ENCODE measurements at regions not wholly inside any gene's neighbourhood (a gene's known extent, or its start where the extent isn't known, plus 50 kb on each side); places are given as distances from the start of the nearest gene placed in this dataset.
"Not testable (repeated sequence)": the region's sequence is repeated elsewhere in the genome, so short reads cannot be mapped to it uniquely, and the experiment has no call there.

DNA sequence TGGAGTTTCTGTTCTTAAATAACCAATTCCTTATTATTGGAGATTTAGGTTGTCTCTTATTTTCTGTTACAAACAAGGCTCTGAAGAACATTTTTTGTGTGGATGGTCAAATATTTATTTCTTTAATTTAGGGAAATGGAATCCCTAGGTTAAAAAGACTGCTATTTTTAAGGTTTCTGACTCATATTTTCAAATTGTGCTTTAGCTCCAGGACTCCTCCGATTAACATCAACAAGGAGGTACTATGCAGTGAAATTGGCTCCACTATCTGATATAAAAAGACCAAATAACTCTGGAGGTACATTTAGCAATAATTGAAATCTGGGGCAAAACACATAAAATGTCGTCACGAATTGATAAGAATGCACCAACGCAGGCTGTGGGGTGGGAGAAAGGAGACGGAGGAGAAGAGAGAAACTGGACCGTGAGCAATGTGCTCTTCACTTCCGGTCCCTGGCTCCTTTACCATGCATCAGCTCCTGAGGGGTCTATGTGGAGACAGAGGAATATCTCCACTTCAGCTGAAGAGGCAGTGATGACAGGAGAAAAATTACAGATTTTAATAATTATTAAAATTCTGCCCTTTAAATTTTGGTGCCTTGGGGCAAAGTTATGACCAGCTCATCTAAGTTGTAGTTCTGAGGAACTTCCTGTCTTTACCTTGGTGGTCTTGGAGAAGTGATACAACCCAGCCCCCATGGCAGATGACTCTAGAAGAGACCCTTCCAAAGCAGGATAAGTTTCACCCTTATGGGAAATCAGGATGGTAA, 90.2 kb upstream of the BTG1 start:
- no peak for ATAC-seq (ENCODE audit: low read depth)
- Mint-ChIP-seq H3K4me3 (no peak overlapping the region), H3K27ac (no peak overlapping the region), H3K9me3 (no peaks in the 10 kb centered on the region), H3K36me3 (no peaks in the 10 kb centered on the region), H3K27me3 (no peaks in the 10 kb centered on the region), H3K4me1 (peaks cover 3% of the 10 kb centered on the region)
- no peak for DNase-seq (ENCODE audit: low spot score in 2 of 2)

DNA sequence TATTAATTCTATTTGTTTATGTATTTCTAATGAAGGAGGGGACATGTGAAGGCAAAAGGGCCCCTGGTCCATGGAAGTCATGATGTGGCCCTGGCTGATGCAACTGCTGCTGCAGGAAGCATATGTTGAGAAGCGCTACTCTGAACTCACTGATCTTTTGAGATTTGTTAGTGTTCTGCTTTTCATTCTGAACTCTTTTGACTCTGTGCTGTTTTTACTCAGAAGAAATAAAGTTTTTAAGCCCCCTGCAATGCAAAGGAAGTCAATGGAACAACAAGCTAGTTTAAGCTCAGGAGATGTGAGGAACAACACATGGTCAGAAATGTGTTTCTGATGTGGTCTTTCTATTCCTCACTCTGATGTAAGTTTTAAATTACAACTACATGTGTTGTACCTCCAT, 88.9 kb upstream of the BTG1 start:
- Mint-ChIP-seq H3K4me1 (peaks cover 3% of the 10 kb centered on the region), H3K27me3 (no peaks in the 10 kb centered on the region), H3K36me3 (no peaks in the 10 kb centered on the region), H3K27ac (no peak overlapping the region), H3K4me3 (no peak overlapping the region), H3K9me3 (no peaks in the 10 kb centered on the region)
- no peak for ATAC-seq (ENCODE audit: low read depth)
- DNase-seq (ENCODE audit: low spot score in 2 of 2) = no peak

DNA sequence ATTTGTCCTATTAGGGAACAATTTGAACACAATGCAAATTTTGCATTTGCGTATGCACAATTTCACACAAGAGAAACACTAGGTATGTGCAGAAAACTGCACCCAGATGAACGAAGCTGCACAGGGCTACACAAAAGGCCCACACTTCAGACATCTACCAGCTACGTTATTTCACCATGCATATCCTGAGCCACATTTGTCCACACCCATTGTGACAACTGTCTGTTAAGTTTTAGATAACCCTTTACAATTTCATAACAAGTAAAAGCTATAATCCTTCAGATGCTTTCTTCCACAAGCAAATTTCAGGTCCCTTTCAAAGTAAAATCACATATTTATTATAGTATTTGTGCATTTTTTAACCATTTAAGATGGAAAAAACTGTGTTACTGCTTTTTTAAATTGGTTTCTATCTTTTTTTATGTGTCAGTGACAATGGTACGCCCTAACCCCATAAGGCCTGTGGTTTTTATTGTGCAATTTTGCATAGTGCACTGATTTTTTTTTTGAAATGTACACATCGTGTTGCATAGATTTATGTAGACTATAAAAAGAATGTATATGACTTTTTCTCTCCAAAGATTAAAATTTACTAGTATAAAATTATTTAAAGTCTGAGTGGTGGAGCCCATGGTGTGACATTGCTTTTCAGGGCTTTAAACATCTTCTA, 87.8 kb upstream of the BTG1 start:
- peaks cover 3% of the 10 kb centered on the region for H3K4me1 Mint-ChIP-seq
- ATAC-seq (ENCODE audit: low read depth) = no peak
- no peak overlapping the region for H3K27ac Mint-ChIP-seq
- H3K9me3 Mint-ChIP-seq = no peaks in the 10 kb centered on the region
- no peak overlapping the region for H3K4me3 Mint-ChIP-seq
- H3K27me3 Mint-ChIP-seq = no peaks in the 10 kb centered on the region
- no peaks in the 10 kb centered on the region for H3K36me3 Mint-ChIP-seq
- DNase-seq (ENCODE audit: low spot score in 2 of 2) = no peak

DNA sequence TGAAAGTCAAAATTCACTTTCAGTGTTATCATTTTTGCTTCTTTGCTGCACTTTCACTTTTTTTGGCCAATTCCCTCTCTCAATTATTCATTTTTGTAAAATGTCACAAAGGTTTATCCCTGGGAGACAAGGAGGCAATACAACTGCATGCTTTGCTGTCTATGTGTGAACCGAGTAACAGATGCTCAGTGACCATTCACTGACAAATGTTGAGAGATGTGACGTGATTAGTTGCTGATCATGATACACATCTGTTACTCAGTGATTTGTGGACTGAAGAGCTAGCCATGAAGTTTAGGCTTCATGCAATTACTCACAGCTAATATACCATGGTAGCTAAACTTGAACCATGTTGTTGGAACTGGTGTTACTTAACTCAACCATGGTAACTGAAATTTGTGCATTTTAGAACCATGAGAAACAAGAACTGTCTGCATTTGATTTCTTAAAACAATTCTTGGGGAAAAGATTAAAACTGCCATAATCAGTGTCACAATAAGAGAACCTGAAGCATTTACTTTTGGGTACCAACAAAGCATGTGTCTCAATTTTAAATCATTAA, 86.8 kb upstream of the BTG1 start:
- H3K27ac Mint-ChIP-seq; H3K36me3 Mint-ChIP-seq; H3K27me3 Mint-ChIP-seq; H3K4me1 Mint-ChIP-seq; DNase-seq (ENCODE audit: low spot score in 2 of 2); ATAC-seq (ENCODE audit: low read depth); H3K9me3 Mint-ChIP-seq; H3K4me3 Mint-ChIP-seq: not testable (repeated sequence)

DNA sequence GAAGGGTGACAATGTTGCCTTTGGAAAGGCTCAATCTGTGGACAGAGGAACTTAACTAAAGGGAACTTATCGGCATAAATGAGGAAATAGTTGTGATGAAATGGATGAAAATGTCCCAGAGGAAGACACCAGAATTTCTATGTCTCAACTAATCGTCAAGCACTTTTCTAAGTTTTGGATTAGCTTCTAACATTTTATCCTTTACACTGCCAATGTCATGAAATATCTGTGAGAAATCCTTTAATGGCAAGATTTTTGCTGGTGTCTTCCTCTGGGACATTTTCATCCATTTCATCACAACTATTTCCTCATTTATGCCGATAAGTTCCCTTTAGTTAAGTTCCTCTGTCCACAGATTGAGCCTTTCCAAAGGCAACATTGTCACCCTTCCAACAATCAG, 86.3 kb upstream of the BTG1 start:
- not testable (repeated sequence) for H3K4me1 Mint-ChIP-seq; H3K9me3 Mint-ChIP-seq; H3K4me3 Mint-ChIP-seq; ATAC-seq (ENCODE audit: low read depth); H3K27me3 Mint-ChIP-seq; DNase-seq (ENCODE audit: low spot score in 2 of 2); H3K36me3 Mint-ChIP-seq; H3K27ac Mint-ChIP-seq

DNA sequence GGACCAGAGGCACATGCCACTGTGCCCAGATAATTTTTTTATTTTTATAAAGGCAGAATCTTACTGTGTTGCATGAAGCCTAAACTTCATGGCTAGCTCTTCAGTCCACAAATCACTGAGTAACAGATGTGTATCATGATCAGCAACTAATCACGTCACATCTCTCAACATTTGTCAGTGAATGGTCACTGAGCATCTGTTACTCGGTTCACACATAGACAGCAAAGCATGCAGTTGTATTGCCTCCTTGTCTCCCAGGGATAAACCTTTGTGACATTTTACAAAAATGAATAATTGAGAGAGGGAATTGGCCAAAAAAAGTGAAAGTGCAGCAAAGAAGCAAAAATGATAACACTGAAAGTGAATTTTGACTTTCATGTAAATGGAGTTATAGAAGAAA, 85.9 kb upstream of the BTG1 start:
- H3K4me1 Mint-ChIP-seq; H3K36me3 Mint-ChIP-seq; H3K27me3 Mint-ChIP-seq; ATAC-seq (ENCODE audit: low read depth); H3K27ac Mint-ChIP-seq; DNase-seq (ENCODE audit: low spot score in 2 of 2); H3K9me3 Mint-ChIP-seq; H3K4me3 Mint-ChIP-seq: not testable (repeated sequence)

DNA sequence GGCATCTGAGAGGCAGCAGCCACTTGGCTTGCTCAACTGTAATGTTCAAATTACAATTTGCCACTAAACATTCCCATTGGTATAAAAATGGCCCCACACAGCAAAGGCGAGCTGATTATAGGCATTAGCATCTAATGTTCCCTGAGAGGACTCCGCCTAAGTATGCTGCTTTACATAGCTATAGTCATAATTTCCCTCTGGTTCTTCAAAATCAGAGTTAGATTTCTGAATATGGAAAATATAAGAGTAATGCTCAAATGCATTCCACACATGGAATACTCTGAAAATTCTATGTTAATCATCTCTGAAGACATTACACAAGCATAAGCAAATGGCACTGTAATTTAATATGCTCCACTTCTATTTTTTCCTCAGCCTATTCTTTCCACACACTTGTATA, 83.7 kb upstream of the BTG1 start:
- no peaks in the 10 kb centered on the region for H3K36me3 Mint-ChIP-seq
- no peaks in the 10 kb centered on the region for H3K9me3 Mint-ChIP-seq
- H3K27ac Mint-ChIP-seq = no peak overlapping the region
- H3K4me1 Mint-ChIP-seq = no peaks in the 10 kb centered on the region
- ATAC-seq (ENCODE audit: low read depth) (no peak), DNase-seq (ENCODE audit: low spot score in 2 of 2) (no peak)
- H3K27me3 Mint-ChIP-seq = no peaks in the 10 kb centered on the region
- H3K4me3 Mint-ChIP-seq = no peak overlapping the region

DNA sequence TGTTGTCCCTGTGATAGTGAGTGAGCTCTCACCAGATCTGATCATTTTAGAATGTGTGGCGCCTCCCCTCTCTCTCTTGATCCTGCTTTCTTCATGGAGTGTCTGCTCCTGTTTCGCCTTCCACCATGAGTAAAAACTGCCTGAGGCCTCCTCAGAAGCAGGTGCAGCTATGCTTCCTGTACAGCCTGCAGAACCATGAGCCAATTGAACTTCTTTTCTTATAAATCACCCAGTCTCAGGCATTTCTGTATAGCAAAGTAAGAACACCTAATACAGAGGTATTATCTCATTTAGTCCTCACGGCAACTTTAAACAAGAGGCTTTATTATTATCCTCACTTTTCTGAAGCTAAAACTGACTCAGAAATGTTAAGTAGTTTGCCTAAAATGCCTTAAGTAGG, 81.3 kb upstream of the BTG1 start:
- Mint-ChIP-seq H3K4me3 (no peak overlapping the region), H3K27me3 (no peaks in the 10 kb centered on the region), H3K36me3 (no peaks in the 10 kb centered on the region), H3K27ac (no peak overlapping the region), H3K4me1 (no peaks in the 10 kb centered on the region), H3K9me3 (no peaks in the 10 kb centered on the region)
- DNase-seq (ENCODE audit: low spot score in 2 of 2) = no peak
- no peak for ATAC-seq (ENCODE audit: low read depth)

DNA sequence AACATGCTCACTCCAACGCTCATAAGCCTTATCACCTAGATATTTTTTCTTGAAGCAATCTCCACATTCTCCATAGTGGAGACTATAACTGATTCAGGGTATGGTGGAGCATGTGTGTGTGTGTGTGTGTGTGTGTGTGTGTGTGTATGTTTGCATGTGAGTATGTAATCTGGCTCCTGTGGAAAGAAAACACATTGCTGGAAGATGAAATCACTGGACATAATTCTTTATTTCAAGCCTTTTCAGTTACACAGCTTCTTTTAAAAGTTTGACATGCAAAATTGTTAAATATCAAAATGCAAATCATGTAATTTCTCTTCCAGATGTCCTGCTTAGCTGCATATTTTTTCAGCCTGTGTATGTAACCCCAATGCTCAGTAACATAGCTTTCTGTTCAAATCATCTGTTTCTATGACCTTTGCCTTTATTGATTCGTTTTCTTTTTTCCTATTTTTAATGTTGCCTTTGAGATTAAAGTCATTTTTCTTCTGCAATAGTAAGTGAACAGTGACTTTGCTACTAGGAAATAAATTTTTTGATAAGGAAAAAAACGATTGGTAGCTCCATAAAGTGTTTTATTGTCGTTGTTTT, 80.5 kb upstream of the BTG1 start:
- Mint-ChIP-seq H3K9me3 (no peaks in the 10 kb centered on the region), H3K27ac (no peak overlapping the region), H3K4me1 (no peaks in the 10 kb centered on the region), H3K36me3 (no peaks in the 10 kb centered on the region), H3K27me3 (no peaks in the 10 kb centered on the region), H3K4me3 (no peak overlapping the region)
- DNase-seq (ENCODE audit: low spot score in 2 of 2) (no peak), ATAC-seq (ENCODE audit: low read depth) (no peak)

DNA sequence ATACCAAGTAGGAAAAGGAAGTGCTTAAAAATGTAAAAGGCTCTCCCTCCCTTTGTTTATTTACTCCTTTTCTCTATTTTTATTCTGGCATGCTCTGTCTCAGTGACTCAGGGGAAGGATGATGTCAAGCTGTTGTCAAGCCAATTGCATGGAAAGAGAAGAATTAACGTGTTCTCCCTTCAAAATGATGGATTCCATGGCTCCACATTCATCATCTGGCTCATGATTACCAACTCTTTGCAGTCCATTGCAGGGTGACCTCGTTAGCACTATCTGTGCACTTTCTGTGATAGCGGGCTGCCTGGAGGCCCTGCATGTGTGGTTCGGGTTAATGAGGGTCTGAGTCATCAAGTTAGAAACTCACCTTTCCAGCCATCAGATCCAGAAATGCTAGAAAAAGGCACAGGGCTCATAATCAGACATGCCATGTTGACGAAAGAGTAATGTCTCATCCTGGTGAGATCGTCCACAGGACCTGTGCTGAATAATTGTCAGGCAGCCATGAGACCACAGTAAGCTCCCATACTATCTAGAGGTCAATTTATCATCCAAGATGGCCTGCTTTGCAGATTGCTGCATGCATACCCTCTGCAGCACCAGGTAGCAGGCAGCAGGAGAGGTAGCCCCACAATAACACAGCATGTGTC, 79.2 kb upstream of the BTG1 start:
- Mint-ChIP-seq H3K4me1 (no peaks in the 10 kb centered on the region), H3K36me3 (no peaks in the 10 kb centered on the region), H3K4me3 (no peak overlapping the region), H3K9me3 (no peaks in the 10 kb centered on the region), H3K27ac (no peak overlapping the region), H3K27me3 (no peaks in the 10 kb centered on the region)
- DNase-seq (ENCODE audit: low spot score in 2 of 2) (no peak), ATAC-seq (ENCODE audit: low read depth) (no peak)

DNA sequence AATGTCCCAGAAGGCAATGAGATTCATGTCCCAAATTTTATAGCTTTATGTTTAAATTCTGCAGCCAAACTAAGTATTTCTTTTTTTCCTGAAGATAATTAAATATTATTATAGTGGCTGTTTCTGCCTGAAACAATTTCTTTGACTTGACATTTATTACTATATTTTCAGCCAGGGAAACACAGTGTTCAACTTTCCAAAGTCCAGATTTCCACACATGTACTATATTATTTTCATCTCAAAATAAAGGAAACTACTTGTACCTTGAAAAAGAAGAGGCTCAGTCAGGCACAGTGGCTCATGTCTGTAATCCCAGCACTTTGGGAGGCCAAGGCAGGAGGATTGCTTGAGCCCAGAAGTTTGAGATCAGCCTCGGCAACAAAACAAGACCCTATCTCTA, 77.8 kb upstream of the BTG1 start:
- no peak for DNase-seq (ENCODE audit: low spot score in 2 of 2)
- no peaks in the 10 kb centered on the region for H3K36me3 Mint-ChIP-seq
- ATAC-seq (ENCODE audit: low read depth) = no peak
- peaks cover 3% of the 10 kb centered on the region for H3K4me1 Mint-ChIP-seq
- no peaks in the 10 kb centered on the region for H3K9me3 Mint-ChIP-seq
- H3K27me3 Mint-ChIP-seq = no peaks in the 10 kb centered on the region
- no peak overlapping the region for H3K4me3 Mint-ChIP-seq
- H3K27ac Mint-ChIP-seq = no peak overlapping the region

DNA sequence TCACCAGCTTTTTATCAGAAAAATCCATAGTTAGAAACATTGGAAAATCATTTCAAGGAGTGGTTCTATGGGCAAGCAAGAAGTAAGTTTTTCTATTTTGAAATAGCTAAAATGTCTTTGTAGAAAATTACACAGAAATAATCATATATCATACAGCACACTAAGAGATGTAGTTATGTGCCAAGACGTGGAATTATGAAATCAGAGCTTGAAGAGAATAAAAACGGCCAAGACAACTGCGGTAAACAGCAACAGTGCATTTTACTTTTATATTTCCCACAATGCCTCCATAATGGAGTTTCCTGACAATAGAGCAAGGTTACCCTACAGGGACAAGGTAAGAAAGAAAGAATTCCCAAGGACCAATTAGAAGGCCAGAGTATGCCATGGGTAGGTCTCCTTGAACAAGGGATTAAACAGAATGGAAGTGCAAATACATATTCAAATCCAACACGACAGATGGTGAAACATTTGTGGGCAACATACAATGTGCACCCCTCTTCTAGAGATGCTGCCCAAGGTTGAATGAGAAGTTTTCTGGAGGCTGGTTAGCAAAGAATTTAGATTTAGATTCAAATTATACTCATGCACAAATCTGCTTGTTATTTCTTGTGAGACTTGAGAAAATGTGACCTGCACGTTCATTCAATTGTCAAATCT, 76.1 kb upstream of the BTG1 start:
- H3K27ac Mint-ChIP-seq = no peak overlapping the region
- H3K4me3 Mint-ChIP-seq = no peak overlapping the region
- H3K4me1 Mint-ChIP-seq = peaks cover 6% of the 10 kb centered on the region
- H3K9me3 Mint-ChIP-seq = no peaks in the 10 kb centered on the region
- DNase-seq (ENCODE audit: low spot score in 2 of 2) (no peak), ATAC-seq (ENCODE audit: low read depth) (no peak)
- no peaks in the 10 kb centered on the region for H3K27me3 Mint-ChIP-seq
- H3K36me3 Mint-ChIP-seq = no peaks in the 10 kb centered on the region

DNA sequence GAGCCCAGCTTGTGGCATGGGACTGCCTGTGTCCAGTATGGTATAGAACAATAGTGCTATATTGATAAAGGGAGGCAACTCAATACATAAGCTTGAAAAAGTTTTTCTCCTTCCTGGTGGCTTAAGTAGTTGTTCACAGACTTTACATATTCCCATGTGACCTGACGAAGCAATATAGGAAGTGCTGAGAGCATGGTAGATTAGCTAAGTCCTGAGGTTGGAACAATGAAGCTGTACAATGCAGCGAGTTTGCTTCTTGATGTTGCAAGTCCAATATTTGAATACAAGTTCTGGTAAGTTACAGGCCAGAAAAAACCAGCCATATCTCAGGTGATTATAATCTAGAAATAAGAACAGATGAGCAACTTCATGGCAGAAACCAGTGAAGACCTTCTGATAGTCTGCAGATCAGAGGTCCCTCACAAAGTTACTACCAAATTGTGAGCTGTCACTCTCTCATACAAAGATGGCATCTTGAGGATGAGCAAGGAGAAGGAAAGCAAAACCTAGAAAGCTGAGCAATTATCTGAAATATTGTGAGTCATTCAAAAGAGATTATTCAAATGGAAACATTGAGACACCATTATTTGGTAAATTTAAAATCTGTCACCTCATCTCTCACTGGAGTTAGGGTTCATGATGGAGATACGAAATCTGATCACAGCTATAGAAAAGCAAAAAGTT, 72.9 kb upstream of the BTG1 start:
- DNase-seq (ENCODE audit: low spot score in 2 of 2) (peak in 1 of 2 donors; percentile 8), ATAC-seq (ENCODE audit: low read depth) (peak; percentile 93)
- no peaks in the 10 kb centered on the region for H3K27me3 Mint-ChIP-seq
- H3K4me1 Mint-ChIP-seq = peaks cover 16% of the 10 kb centered on the region
- no peak overlapping the region for H3K4me3 Mint-ChIP-seq
- no peaks in the 10 kb centered on the region for H3K36me3 Mint-ChIP-seq
- peaks cover 4% of the 10 kb centered on the region for H3K9me3 Mint-ChIP-seq
- peak overlapping the region; percentile 14 for H3K27ac Mint-ChIP-seq
